Osteoblast (primary cell): ENCODE measurements at regions not wholly inside any gene's neighbourhood (a gene's known extent, or its start where the extent isn't known, plus 50 kb on each side); places are given as distances from the start of the nearest gene placed in this dataset.
A peak's percentile ranks its signal among the peaks of the same experiment; 100 is the strongest.

Experiments used
- DNase-seq: peaks from one replicate; pipeline ENCODE4 v3.0.0; 2011; ENCODE audit warnings: low spot score, mixed read lengths; ENCODE audit not compliant: insufficient read length; ENCODE audit errors: missing footprints
- H2AFZ ChIP-seq: 2 replicates; pipeline ENCODE4 v1.6.0; 2011; ENCODE audit warnings: mild to moderate bottlenecking, low read length
- H3K27ac ChIP-seq: 2 replicates; pipeline ENCODE4 v1.5.1; 2011; ENCODE audit warnings: mild to moderate bottlenecking, low read depth, low read length, moderate library complexity
- H3K27me3 ChIP-seq: 2 replicates; pipeline ENCODE4 v1.6.0; 2012; ENCODE audit warnings: mild to moderate bottlenecking, control low read depth, inconsistent platforms, low read length, moderate library complexity; ENCODE audit not compliant: insufficient read depth
- H3K36me3 ChIP-seq: 2 replicates; pipeline ENCODE4 v1.5.1; 2011; ENCODE audit warnings: mild to moderate bottlenecking, low read length, control low read depth, moderate library complexity; ENCODE audit not compliant: insufficient read depth
- H3K4me1 ChIP-seq: 2 replicates; pipeline ENCODE4 v1.5.1; 2011; ENCODE audit warnings: mild to moderate bottlenecking, low read length, control low read depth, moderate library complexity; ENCODE audit not compliant: insufficient read depth
- H3K4me2 ChIP-seq: 2 replicates; pipeline ENCODE4 v1.6.0; 2011; ENCODE audit warnings: mild to moderate bottlenecking, low read length; ENCODE audit not compliant: insufficient read depth
- H3K4me3 ChIP-seq: fragments of 200-600 bp; sonication (generic); 3 replicates; pipeline ENCODE4 v1.5.1; 2012; ENCODE audit warnings: mild to moderate bottlenecking, low read length, inconsistent platforms; ENCODE audit not compliant: insufficient read depth
- H3K79me2 ChIP-seq: 2 replicates; pipeline ENCODE4 v1.6.0; 2012; ENCODE audit warnings: mild to moderate bottlenecking, low read length, control low read depth, inconsistent platforms; ENCODE audit not compliant: insufficient read depth
- H3K9me3 ChIP-seq: 2 replicates; pipeline ENCODE4 v1.5.1; 2011; ENCODE audit warnings: low read depth, low read length, control low read depth
- H4K20me1 ChIP-seq: 2 replicates; pipeline ENCODE4 v1.6.0; 2012; ENCODE audit warnings: mild to moderate bottlenecking, low read length, control low read depth; ENCODE audit not compliant: insufficient read depth
- TF ChIP-seq, protein P1 (sequence below): IDR thresholded peaks from 2 replicates; pipeline ENCODE4 v1.5.1; 2011; ENCODE audit warnings: mild to moderate bottlenecking, low read depth, low read length, moderate library complexity; ENCODE audit errors: extremely low read depth

DNA sequence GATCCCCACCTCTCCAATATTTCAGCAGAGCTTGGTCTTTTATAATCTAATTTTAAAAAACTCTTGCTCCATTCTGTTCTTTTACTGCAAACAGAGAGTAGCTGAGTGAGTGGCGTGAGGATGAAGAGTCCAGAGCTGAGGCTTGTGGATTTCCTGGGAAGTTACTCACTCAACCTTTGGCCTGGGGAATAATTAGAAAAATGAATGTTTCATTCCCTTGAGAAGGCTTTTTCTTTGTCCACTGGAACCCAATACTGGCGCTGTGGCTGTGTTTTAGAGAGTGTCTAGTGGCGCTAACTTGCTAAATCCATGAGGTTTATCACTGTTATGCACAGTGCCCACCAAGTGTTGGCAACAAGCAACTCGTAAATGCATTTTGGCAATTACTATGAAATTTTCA is 251.5 kb downstream of the HIVEP2 start:
- Histone ChIP-seq H3K9me3 (no peaks in the 10 kb centered on the region), H3K79me2 (no peaks in the 10 kb centered on the region), H3K27ac (peak overlapping the region; percentile 97), H4K20me1 (no peaks in the 10 kb centered on the region), H3K4me3 (peak overlapping the region; percentile 55), H3K36me3 (no peaks in the 10 kb centered on the region), H2AFZ (peak overlapping the region; percentile 44), H3K27me3 (no peaks in the 10 kb centered on the region), H3K4me2 (peak overlapping the region; percentile 88), H3K4me1 (peaks cover 29% of the 10 kb centered on the region)
- DNase-seq = no peak
- TF ChIP-seq, protein P1, sequence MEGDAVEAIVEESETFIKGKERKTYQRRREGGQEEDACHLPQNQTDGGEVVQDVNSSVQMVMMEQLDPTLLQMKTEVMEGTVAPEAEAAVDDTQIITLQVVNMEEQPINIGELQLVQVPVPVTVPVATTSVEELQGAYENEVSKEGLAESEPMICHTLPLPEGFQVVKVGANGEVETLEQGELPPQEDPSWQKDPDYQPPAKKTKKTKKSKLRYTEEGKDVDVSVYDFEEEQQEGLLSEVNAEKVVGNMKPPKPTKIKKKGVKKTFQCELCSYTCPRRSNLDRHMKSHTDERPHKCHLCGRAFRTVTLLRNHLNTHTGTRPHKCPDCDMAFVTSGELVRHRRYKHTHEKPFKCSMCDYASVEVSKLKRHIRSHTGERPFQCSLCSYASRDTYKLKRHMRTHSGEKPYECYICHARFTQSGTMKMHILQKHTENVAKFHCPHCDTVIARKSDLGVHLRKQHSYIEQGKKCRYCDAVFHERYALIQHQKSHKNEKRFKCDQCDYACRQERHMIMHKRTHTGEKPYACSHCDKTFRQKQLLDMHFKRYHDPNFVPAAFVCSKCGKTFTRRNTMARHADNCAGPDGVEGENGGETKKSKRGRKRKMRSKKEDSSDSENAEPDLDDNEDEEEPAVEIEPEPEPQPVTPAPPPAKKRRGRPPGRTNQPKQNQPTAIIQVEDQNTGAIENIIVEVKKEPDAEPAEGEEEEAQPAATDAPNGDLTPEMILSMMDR = peak; percentile 30

DNA sequence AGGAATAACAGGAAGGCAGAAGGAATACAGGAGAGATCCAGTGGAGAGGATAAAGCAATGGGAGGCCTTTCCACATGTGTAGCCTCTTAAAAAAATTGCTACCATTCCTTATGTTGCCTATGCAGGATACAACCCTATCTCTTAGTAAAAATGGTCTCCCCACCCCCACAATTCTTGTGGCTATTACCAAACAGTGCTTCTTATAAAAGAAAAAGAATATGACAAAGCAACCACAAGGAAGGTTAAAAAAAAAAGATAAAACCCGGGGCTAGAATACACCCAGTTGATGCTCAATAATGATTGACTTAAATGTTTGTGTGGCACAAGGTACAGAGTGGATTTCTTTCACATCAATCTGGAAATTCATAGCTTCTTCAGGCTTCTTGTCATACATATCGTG is 250.9 kb downstream of the HIVEP2 start:
- no peaks in the 10 kb centered on the region for H4K20me1 ChIP-seq
- no peaks in the 10 kb centered on the region for H3K27me3 ChIP-seq
- no peaks in the 10 kb centered on the region for H3K9me3 ChIP-seq
- no peaks in the 10 kb centered on the region for H3K36me3 ChIP-seq
- no peak for DNase-seq
- TF ChIP-seq, protein P1 = no peak
- peak overlapping the region; percentile 97 for H3K27ac ChIP-seq
- H3K79me2 ChIP-seq = no peaks in the 10 kb centered on the region
- no peak overlapping the region for H2AFZ ChIP-seq
- peak overlapping the region; percentile 88 for H3K4me2 ChIP-seq
- peak overlapping the region; percentile 55 for H3K4me3 ChIP-seq
- H3K4me1 ChIP-seq = peaks cover 29% of the 10 kb centered on the region

DNA sequence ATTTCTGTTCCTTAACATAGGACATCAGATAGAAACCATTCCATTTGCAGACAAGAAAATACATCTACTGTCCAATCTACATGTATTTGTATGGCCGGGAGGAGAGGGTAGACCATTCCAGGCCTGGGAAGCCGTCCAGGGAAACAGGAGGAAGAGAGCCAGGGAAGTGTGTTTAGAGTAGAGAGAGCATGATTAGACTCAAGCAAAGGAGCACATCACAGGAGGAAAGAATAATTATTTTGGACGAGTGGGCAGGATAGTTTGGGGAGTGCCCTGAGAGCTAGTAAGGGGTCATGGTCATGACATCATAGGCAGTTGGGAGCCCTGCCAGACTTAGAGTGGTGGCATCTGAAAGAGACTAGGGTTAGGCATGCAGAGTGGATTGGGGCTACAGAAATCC is 250.0 kb downstream of the HIVEP2 start:
- Histone ChIP-seq H2AFZ (no peak overlapping the region), H3K79me2 (no peaks in the 10 kb centered on the region), H3K36me3 (no peaks in the 10 kb centered on the region), H3K4me2 (no peak overlapping the region), H3K9me3 (no peaks in the 10 kb centered on the region), H3K27ac (peak overlapping the region; percentile 97), H3K4me1 (peaks cover 29% of the 10 kb centered on the region), H3K4me3 (no peak overlapping the region), H3K27me3 (no peaks in the 10 kb centered on the region), H4K20me1 (no peaks in the 10 kb centered on the region)
- no peak for DNase-seq
- TF ChIP-seq, protein P1 = no peak

DNA sequence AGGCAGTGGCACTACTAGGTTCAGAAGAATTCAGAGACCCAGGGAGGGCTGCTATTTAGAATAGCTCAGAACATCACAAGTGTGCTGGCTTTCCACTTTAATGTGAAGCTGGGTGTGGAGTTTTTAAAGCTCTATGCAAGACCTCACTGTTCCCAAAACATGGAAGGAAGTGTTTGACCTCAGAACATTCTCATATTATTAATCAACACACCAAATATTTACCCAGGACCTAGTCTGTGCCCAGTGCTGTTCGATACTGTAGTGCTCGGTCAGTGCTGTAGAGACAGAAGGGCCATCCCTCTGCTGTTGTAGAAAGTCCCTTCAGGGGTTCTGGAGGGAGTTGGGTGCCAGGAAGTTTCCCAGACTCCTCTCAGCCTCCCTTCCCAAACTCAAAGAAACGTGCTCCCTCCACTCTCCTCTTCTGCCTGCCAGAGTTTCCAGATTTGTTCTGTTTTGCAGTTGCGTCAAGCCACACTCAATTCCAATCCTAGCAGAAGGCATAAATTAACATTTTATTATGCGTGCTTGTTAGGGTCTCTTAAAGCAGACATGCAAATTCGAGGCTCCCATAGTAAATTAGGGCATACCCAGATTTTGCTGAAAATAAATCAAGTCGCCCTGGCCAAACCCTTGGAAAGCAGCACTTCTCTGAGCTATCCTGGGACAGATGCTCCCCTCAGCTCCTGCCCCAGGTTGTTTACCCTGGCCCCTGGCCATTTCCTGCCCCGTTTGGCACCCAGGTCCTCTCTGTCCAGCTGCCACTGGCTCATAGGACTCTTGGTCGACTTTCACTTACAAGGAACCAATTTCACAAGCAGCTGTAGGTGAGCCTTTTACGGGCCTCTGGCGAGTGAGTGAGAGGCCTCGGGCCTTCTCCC is 248.6 kb downstream of the HIVEP2 start:
- Histone ChIP-seq H3K27ac (no peak overlapping the region), H3K79me2 (no peaks in the 10 kb centered on the region), H3K36me3 (no peaks in the 10 kb centered on the region), H3K9me3 (no peaks in the 10 kb centered on the region), H3K4me3 (no peak overlapping the region), H3K4me1 (peaks cover 29% of the 10 kb centered on the region), H4K20me1 (no peaks in the 10 kb centered on the region), H3K4me2 (no peak overlapping the region), H2AFZ (no peak overlapping the region), H3K27me3 (no peaks in the 10 kb centered on the region)
- TF ChIP-seq, protein P1 = no peak
- DNase-seq = no peak
